HCT116 (cell line): ENCODE measurements at regions not wholly inside any gene's neighbourhood (a gene's known extent, or its start where the extent isn't known, plus 50 kb on each side); places are given as distances from the start of the nearest gene placed in this dataset.
"Not testable (repeated sequence)": the region's sequence is repeated elsewhere in the genome, so short reads cannot be mapped to it uniquely, and the experiment has no call there.

Experiments used
- ATAC-seq: fragments of 200-7000 bp; cut with Tn5 transposase; 2 replicates; pipeline ENCODE4 v1.9.1; 2020; ENCODE audit warnings: mild to moderate bottlenecking, moderate library complexity
- BruUV-seq: library from RNA; stranded (reverse); fragments of 400-500 nt; replicated peaks from 2 replicates; lab custom pipeline; 2021; lab: Mats Ljungman, UMichigan
- CTCF ChIA-PET: fragments of 300-600 bp; sonication (Branson Sonifier 250); formaldehyde crosslinking; loops from one replicate; lab custom pipeline; 2021; ENCODE audit warnings: antibody characterized with exemption; lab: Charles Lee
- POLR2A ChIA-PET: fragments of 300-600, 350-600 bp; sonication (Branson Sonifier 250); formaldehyde crosslinking; loops from one replicate; lab custom pipeline; 2021; ENCODE audit warnings: antibody characterized with exemption; lab: Charles Lee
- RAD21 ChIA-PET, 2 experiments: fragments of 300-600 bp; sonication (Branson Sonifier 250); formaldehyde crosslinking; loops; one replicate each; lab custom pipeline; 2023; ENCODE audit warnings: low total read pairs in 2 of 2; ENCODE audit not compliant: uncharacterized antibody in 2 of 2, unreplicated experiment in 2 of 2, low non-redundant PET in 1 of 2; lab: Charles Lee
- DNase-seq: peaks from one replicate; pipeline ENCODE4 v3.0.0-alpha.2; 2010; ENCODE audit warnings: low read depth, low spot score
- H2AFZ ChIP-seq: fragments of 200-600 bp; shearing (Covaris generic), sonication (generic); 2 replicates; pipeline ENCODE4 v1.6.1; 2017; ENCODE audit warnings: low read depth, mixed run types, mixed read lengths, antibody characterized with exemption, low read length; ENCODE audit not compliant: poor library complexity, severe bottlenecking
- H3K27ac ChIP-seq: 2 replicates; pipeline ENCODE4 v1.5.1; 2012; ENCODE audit warnings: low read depth, low read length
- H3K27me3 ChIP-seq: fragments of 200-600 bp; sonication (generic); 2 replicates; pipeline ENCODE4 v1.6.1; 2016; ENCODE audit warnings: mixed run types, low read length, mixed read lengths; ENCODE audit not compliant: insufficient read depth
- H3K36me3 ChIP-seq, 2 experiments: fragments of 200-500 bp in 1 of 2; fragments of 200-600 bp in 1 of 2; sonication (Bioruptor generic) in 1 of 2; sonication (generic) in 1 of 2; 2 replicates each; pipeline versions ENCODE4 v1.5.1 to v1.6.1; 2014 to 2016; ENCODE audit warnings: low read length in 2 of 2, inconsistent platforms in 1 of 2, mixed read lengths in 1 of 2, mixed run types in 1 of 2; ENCODE audit not compliant: insufficient read depth in 2 of 2, control insufficient read depth in 1 of 2
- H3K4me1 ChIP-seq, 2 experiments: fragments of 200-600 bp in 1 of 2; sonication (generic) in 1 of 2; 2 replicates each; pipeline versions ENCODE4 v1.5.1 to v1.6.1; 2012 to 2017; ENCODE audit warnings: low read length in 2 of 2, inconsistent platforms in 1 of 2, mild to moderate bottlenecking in 1 of 2, mixed read lengths in 1 of 2, mixed run types in 1 of 2, moderate library complexity in 1 of 2; ENCODE audit not compliant: insufficient read depth in 2 of 2, control insufficient read depth in 1 of 2
- H3K4me2 ChIP-seq: fragments of 200-600 bp; sonication (generic); 2 replicates; pipeline ENCODE4 v1.6.1; 2017; ENCODE audit warnings: mixed run types, low read length, mixed read lengths
- H3K4me3 ChIP-seq, 2 experiments: fragments of 200-600 bp in 1 of 2; sonication (generic) in 1 of 2; replicated peaks in 1 of 2; 2 replicates each; pipeline ENCODE4 v1.5.1; 2011 to 2016; ENCODE audit warnings: low read length in 2 of 2, control low read depth in 1 of 2, low read depth in 1 of 2, mild to moderate bottlenecking in 1 of 2, mixed read lengths in 1 of 2, mixed run types in 1 of 2
- H3K79me2 ChIP-seq: fragments of 200-600 bp; sonication (generic); 2 replicates; pipeline ENCODE4 v1.6.1; 2017; ENCODE audit warnings: mild to moderate bottlenecking, mixed run types, low read length, moderate library complexity, mixed read lengths; ENCODE audit not compliant: insufficient read depth
- H3K9ac ChIP-seq: fragments of 200-600 bp; sonication (generic); 2 replicates; pipeline ENCODE4 v1.6.1; 2016; ENCODE audit warnings: low read length, mixed read lengths
- H3K9me2 ChIP-seq: fragments of 200-600 bp; sonication (generic), shearing (Covaris generic); 2 replicates; pipeline ENCODE4 v1.6.1; 2017; ENCODE audit warnings: mixed run types, mild to moderate bottlenecking, moderate library complexity; ENCODE audit not compliant: insufficient read depth
- H3K9me3 ChIP-seq, 2 experiments: fragments of 200-500 bp in 1 of 2; fragments of 200-600 bp in 1 of 2; sonication (Bioruptor generic) in 1 of 2; sonication (generic) in 1 of 2; 2 replicates each; pipeline ENCODE4 v1.6.1; 2014 to 2017; ENCODE audit warnings: low read length in 2 of 2, mixed read lengths in 2 of 2, inconsistent platforms in 1 of 2, low read depth in 1 of 2, mild to moderate bottlenecking in 1 of 2, mixed run types in 1 of 2, moderate library complexity in 1 of 2; ENCODE audit not compliant: control insufficient read depth in 1 of 2, insufficient read depth in 1 of 2
- H4K20me1 ChIP-seq: fragments of 200-600 bp; sonication (generic), shearing (Covaris generic); 2 replicates; pipeline ENCODE4 v1.6.1; 2017; ENCODE audit warnings: mixed run types, mild to moderate bottlenecking, moderate library complexity; ENCODE audit not compliant: insufficient read depth
- ATF3 ChIP-seq: IDR thresholded peaks from 2 replicates; pipeline ENCODE4 v1.6.1; 2012
- CBX3 ChIP-seq: IDR thresholded peaks from 2 replicates; pipeline ENCODE4 v1.6.1; 2012; ENCODE audit warnings: low read depth
- CEBPB ChIP-seq: IDR thresholded peaks from 2 replicates; pipeline ENCODE4 v1.6.1; 2012; ENCODE audit warnings: low read depth
- CTCF ChIP-seq, 3 experiments: fragments of 200-600 bp in 1 of 3; sonication (generic) in 1 of 3; IDR thresholded peaks in 2 of 3; conservative IDR thresholded peaks in 1 of 3; 2 replicates each; pipeline ENCODE4 v1.5.1; 2012 to 2017; ENCODE audit warnings: low read depth in 2 of 3, low read length in 2 of 3, antibody characterized with exemption in 1 of 3, borderline replicate concordance in 1 of 3, control low read depth in 1 of 3, mild to moderate bottlenecking in 1 of 3, mixed read lengths in 1 of 3, mixed run types in 1 of 3, moderate library complexity in 1 of 3; ENCODE audit not compliant: insufficient read depth in 1 of 3
- EGR1 ChIP-seq: IDR thresholded peaks from 2 replicates; pipeline ENCODE4 v1.6.1; 2012; ENCODE audit warnings: low read depth
- EZH2phosphoT487 ChIP-seq: fragments of 200-600 bp; IDR thresholded peaks from 2 replicates; pipeline ENCODE4 v1.6.1; 2018; ENCODE audit warnings: antibody characterized with exemption, borderline replicate concordance
- JUND ChIP-seq: IDR thresholded peaks from 2 replicates; pipeline ENCODE4 v1.6.1; 2012
- MAX ChIP-seq: IDR thresholded peaks from 2 replicates; pipeline ENCODE4 v1.6.1; 2012
- POLR2AphosphoS5 ChIP-seq: IDR thresholded peaks from 2 replicates; pipeline ENCODE4 v1.6.1; 2011; ENCODE audit warnings: mild to moderate bottlenecking, low read depth, low read length, moderate library complexity
- RAD21 ChIP-seq: IDR thresholded peaks from 2 replicates; pipeline ENCODE4 v1.6.1; 2012; ENCODE audit warnings: low read depth, mild to moderate bottlenecking
- REST ChIP-seq: IDR thresholded peaks from 2 replicates; pipeline ENCODE4 v1.6.1; 2012; ENCODE audit warnings: low read depth
- SIN3A ChIP-seq: IDR thresholded peaks from 2 replicates; pipeline ENCODE4 v1.6.1; 2012; ENCODE audit warnings: low read depth
- SP1 ChIP-seq: IDR thresholded peaks from 2 replicates; pipeline ENCODE4 v1.6.1; 2012; ENCODE audit warnings: low read depth
- SRF ChIP-seq: IDR thresholded peaks from 2 replicates; pipeline ENCODE4 v1.6.1; 2012; ENCODE audit warnings: low read depth
- ZFX ChIP-seq: fragments of 450-650 bp; IDR thresholded peaks from 2 replicates; pipeline ENCODE4 v1.6.1; 2017
- ZNF274 ChIP-seq: fragments of 200-500 bp; sonication (Bioruptor generic); IDR thresholded peaks from 2 replicates; pipeline ENCODE4 v1.6.1; 2014; ENCODE audit warnings: mild to moderate bottlenecking, low read depth, low read length, inconsistent platforms
- intact Hi-C: fragments of 100-400 bp; cut with micrococcal nuclease; formaldehyde crosslinking; loops from 2 replicates; pipeline ENCODE4 v1.10.0; 2022

- TF ChIP-seq JUND (no peak), REST (no peak), ZNF274 (no peak), MAX (no peak), CTCF (IDR thresholded peaks at IDR 0.05 in 2 of 3, conservative IDR thresholded peaks at IDR 0.05 in 1 of 3; ENCODE audit: borderline replicate concordance in 1 of 3, insufficient read depth in 1 of 3, low read depth in 2 of 3, low read length in 2 of 3) (no peak), EZH2phosphoT487 (no peak), CBX3 (no peak), SRF (no peak), CEBPB (no peak), ATF3 (no peak), SP1 (no peak), ZFX (no peak), EGR1 (no peak), RAD21 (no peak), POLR2AphosphoS5 (no peak), SIN3A (no peak)
- DNase-seq (no peak), ATAC-seq (no peak)
- no TSS peak for BruUV-seq
- H3K4me1 ChIP-seq: no peaks in the 10 kb centered on the region
- ChIA-PET CTCF (no interaction called here), POLR2A (no interaction called here), RAD21 (no interaction called here)
- no peak overlapping the region for H3K27ac ChIP-seq
- no peak overlapping the region for H3K4me2 ChIP-seq
- peaks cover 3 to 11% of the 10 kb centered on the region in 2 experiments; a peak in 2 of 4 replicates for H3K9me3 ChIP-seq
- no peak overlapping the region for H3K4me3 ChIP-seq
- no peaks in the 10 kb centered on the region for H3K79me2 ChIP-seq
- no peaks in the 10 kb centered on the region for H3K36me3 ChIP-seq
- no peaks in the 10 kb centered on the region for H3K9me2 ChIP-seq
- intact Hi-C loops: no loop called here
- no peaks in the 10 kb centered on the region for H3K27me3 ChIP-seq
- no peak overlapping the region for H3K9ac ChIP-seq
- no peaks in the 10 kb centered on the region for H4K20me1 ChIP-seq
- H2AFZ ChIP-seq: no peak overlapping the region
Measured at GRCh38 chr14:84340938-84341337, 1189.0 kb upstream of the FLRT2 start.

- ATAC-seq, RAD21 ChIA-PET, H3K9me2 ChIP-seq, H2AFZ ChIP-seq, H3K36me3 ChIP-seq, POLR2A ChIA-PET, H3K4me2 ChIP-seq, DNase-seq, H3K4me3 ChIP-seq, BruUV-seq, CTCF ChIA-PET, H3K79me2 ChIP-seq, H3K4me1 ChIP-seq, intact Hi-C loops, H3K27me3 ChIP-seq, H3K27ac ChIP-seq, H3K9ac ChIP-seq, H4K20me1 ChIP-seq: not testable (repeated sequence)
- peaks cover 3 to 11% of the 10 kb centered on the region in 2 experiments; a peak in 2 of 4 replicates for H3K9me3 ChIP-seq
Measured at GRCh38 chr14:84341867-84342266, 1188.1 kb upstream of the FLRT2 start.
